Activated T-cell treated with anti-CD3 and anti-CD28 coated beads, Interleukin-2, amount 50 U/mL, for 24 hours (primary cell): ENCODE measurements at regions not wholly inside any gene's neighbourhood (a gene's known extent, or its start where the extent isn't known, plus 50 kb on each side); places are given as distances from the start of the nearest gene placed in this dataset.

Experiments used
- DNase-seq: peaks from one replicate; pipeline ENCODE4 v3.0.0-alpha.2; 2020
- H3K27ac Mint-ChIP-seq: 2 replicates; pipeline ENCODE4 v1.8.0; 2020; ENCODE audit warnings: mild to moderate bottlenecking, mixed read lengths
- H3K27me3 Mint-ChIP-seq: 2 replicates; pipeline ENCODE4 v1.8.0; 2020; ENCODE audit warnings: mixed read lengths
- H3K36me3 Mint-ChIP-seq: 2 replicates; pipeline ENCODE4 v1.8.0; 2020; ENCODE audit warnings: low read depth, mixed read lengths
- H3K4me1 Mint-ChIP-seq: 2 replicates; pipeline ENCODE4 v1.8.0; 2020; ENCODE audit warnings: low read depth, mixed read lengths
- H3K4me3 Mint-ChIP-seq: 2 replicates; pipeline ENCODE4 v1.8.0; 2020; ENCODE audit warnings: mild to moderate bottlenecking, moderate library complexity, mixed read lengths
- H3K9me3 Mint-ChIP-seq: 2 replicates; pipeline ENCODE4 v1.8.0; 2020; ENCODE audit warnings: mixed read lengths

DNA sequence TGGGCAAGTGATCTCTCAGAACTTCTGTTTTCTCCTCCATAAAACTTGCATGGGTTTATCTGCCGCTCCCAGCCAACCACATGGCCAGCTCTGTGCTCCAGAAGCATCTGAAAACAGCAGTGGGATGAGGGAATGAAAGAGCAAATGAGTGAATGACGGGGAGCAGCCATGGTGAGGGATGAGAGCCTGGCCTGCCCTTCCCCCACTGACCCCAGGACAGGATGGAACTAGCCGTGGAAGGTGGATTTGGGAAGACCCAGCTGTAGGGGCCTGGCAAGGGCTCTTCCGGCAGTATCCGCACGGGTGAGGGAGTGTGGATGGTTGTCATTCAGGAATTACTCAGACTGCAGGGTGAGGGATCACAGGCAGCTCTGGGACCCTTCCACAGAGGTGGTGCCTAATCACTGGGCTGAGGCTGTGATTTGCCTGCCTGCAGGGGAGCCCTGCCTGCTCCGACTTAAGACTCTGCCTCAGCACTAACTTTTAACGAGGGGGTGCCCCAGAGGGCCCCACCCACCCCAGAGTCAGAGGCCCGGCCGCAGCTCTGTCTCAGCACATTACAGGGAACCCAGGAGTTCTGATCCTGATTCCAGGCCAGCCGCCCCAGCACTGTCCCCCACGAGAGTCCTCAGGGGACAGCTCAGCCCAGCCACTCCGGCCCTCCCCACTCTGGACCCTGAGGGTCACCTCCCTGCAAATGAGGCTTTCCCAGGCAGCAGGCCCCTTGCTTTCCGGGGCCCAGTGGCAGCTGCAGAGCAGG is 136.8 kb upstream of the C14orf180 start:
- H3K27ac Mint-ChIP-seq, result no peak overlapping the region
- peaks cover 11% of the 10 kb centered on the region for H3K27me3 Mint-ChIP-seq
- no peak overlapping the region for H3K4me3 Mint-ChIP-seq
- no peaks in the 10 kb centered on the region for H3K4me1 Mint-ChIP-seq
- no peaks in the 10 kb centered on the region for H3K9me3 Mint-ChIP-seq
- peak; percentile 16 for DNase-seq
- no peaks in the 10 kb centered on the region for H3K36me3 Mint-ChIP-seq

GRCh38 chr14:104443391-104444158 is 136.0 kb upstream of the C14orf180 start:
- H3K27me3 Mint-ChIP-seq, result peaks cover 19% of the 10 kb centered on the region
- peak; percentile 23 for DNase-seq
- H3K27ac Mint-ChIP-seq, result peak overlapping the region; percentile 47
- no peaks in the 10 kb centered on the region for H3K36me3 Mint-ChIP-seq
- no peak overlapping the region for H3K4me3 Mint-ChIP-seq
- H3K9me3 Mint-ChIP-seq, result peaks cover 5% of the 10 kb centered on the region
- no peaks in the 10 kb centered on the region for H3K4me1 Mint-ChIP-seq

DNA sequence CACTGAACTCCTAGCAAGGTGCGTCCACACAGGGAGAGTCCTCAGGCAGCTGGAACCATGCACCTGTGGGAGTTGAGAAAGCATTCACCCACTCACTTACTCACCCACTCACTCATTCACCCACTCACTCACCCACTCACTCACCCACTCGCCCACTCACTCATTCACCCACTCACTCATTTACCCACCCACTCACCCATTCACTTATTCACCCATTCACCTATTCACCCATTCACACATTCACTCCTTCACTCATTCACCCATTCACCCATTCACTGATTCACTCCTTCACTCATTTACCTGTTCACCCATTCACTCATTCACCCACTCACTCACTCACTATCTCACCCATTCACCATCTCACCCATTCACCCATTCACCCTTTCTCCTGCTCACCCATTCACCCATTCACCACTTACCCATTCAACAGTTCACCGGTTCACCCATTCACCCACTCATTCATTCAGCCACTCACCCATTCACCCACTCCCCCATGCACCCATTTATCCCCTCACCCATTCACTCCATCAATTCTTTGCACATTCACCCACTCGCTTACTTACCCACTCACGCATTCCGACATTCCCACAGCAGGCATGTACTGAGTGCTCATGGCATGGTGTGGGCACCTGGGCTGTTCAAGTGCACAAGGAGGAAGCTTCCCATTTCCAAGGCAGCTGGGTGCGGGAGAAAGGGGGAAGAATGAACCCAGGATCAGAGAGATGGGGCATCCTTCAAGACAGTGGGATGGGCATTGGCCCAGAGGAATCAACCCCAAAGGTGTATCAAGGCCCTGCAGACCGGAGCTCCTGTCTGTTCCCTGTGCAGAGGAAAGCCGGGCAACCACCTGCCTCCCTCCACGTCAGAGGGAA is 135.2 kb upstream of the C14orf180 start:
- no peaks in the 10 kb centered on the region for H3K4me1 Mint-ChIP-seq
- H3K27me3 Mint-ChIP-seq, result peaks cover 23% of the 10 kb centered on the region
- H3K9me3 Mint-ChIP-seq, result peaks cover 9% of the 10 kb centered on the region
- no peaks in the 10 kb centered on the region for H3K36me3 Mint-ChIP-seq
- H3K27ac Mint-ChIP-seq, result peak overlapping the region; percentile 47
- no peak for DNase-seq
- no peak overlapping the region for H3K4me3 Mint-ChIP-seq

GRCh38 chr14:104445086-104445485 is 134.5 kb upstream of the C14orf180 start:
- H3K4me1 Mint-ChIP-seq, result no peaks in the 10 kb centered on the region
- H3K9me3 Mint-ChIP-seq, result peaks cover 9% of the 10 kb centered on the region
- H3K27ac Mint-ChIP-seq, result no peak overlapping the region
- H3K36me3 Mint-ChIP-seq, result no peaks in the 10 kb centered on the region
- no peak overlapping the region for H3K4me3 Mint-ChIP-seq
- peaks cover 24% of the 10 kb centered on the region for H3K27me3 Mint-ChIP-seq
- DNase-seq, result no peak

GRCh38 chr14:104445832-104446381 is 133.7 kb upstream of the C14orf180 start:
- Mint-ChIP-seq H3K4me1 (no peaks in the 10 kb centered on the region), H3K9me3 (peaks cover 9% of the 10 kb centered on the region), H3K4me3 (no peak overlapping the region), H3K36me3 (no peaks in the 10 kb centered on the region), H3K27ac (no peak overlapping the region), H3K27me3 (peaks cover 31% of the 10 kb centered on the region)
- DNase-seq, result no peak

DNA sequence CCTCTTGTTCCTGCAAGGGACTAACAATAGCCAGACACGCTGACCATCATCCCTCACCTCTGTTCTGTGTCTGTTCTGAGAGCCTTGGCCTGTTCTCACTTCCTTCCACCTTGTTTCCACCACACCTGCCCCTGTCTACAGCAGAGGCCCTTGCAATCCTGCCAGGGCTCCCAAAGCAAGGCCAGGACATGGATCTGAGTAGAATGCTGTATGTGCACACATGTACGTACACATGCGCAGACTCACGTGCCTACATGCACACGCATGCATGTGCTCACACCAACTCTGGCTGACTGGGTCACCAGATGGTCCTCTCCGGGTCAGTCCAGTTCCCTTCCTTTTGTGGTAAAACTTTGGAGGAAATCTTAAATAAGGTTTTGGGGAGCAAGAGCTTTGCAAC is 133.0 kb upstream of the C14orf180 start:
- Mint-ChIP-seq H3K27me3 (peaks cover 31% of the 10 kb centered on the region), H3K4me1 (no peaks in the 10 kb centered on the region), H3K27ac (no peak overlapping the region), H3K4me3 (no peak overlapping the region), H3K36me3 (no peaks in the 10 kb centered on the region), H3K9me3 (peaks cover 9% of the 10 kb centered on the region)
- no peak for DNase-seq

- Mint-ChIP-seq H3K4me1 (no peaks in the 10 kb centered on the region), H3K27me3 (peaks cover 34% of the 10 kb centered on the region), H3K9me3 (peaks cover 9% of the 10 kb centered on the region), H3K4me3 (no peak overlapping the region), H3K27ac (no peak overlapping the region), H3K36me3 (no peaks in the 10 kb centered on the region)
- no peak for DNase-seq
Observed at GRCh38 chr14:104447750-104448149, 131.8 kb upstream of the C14orf180 start.

GRCh38 chr14:104448321-104448720 is 131.2 kb upstream of the C14orf180 start:
- Mint-ChIP-seq H3K9me3 (peaks cover 9% of the 10 kb centered on the region), H3K36me3 (no peaks in the 10 kb centered on the region), H3K4me1 (no peaks in the 10 kb centered on the region), H3K27ac (no peak overlapping the region), H3K4me3 (no peak overlapping the region), H3K27me3 (peaks cover 38% of the 10 kb centered on the region)
- DNase-seq, result no peak

- no peak overlapping the region for H3K27ac Mint-ChIP-seq
- H3K4me3 Mint-ChIP-seq, result no peak overlapping the region
- no peaks in the 10 kb centered on the region for H3K4me1 Mint-ChIP-seq
- H3K36me3 Mint-ChIP-seq, result no peaks in the 10 kb centered on the region
- H3K9me3 Mint-ChIP-seq, result peaks cover 9% of the 10 kb centered on the region
- no peak for DNase-seq
- H3K27me3 Mint-ChIP-seq, result peaks cover 38% of the 10 kb centered on the region
Observed at GRCh38 chr14:104448721-104449120, 130.8 kb upstream of the C14orf180 start.

GRCh38 chr14:104450811-104451401 is 128.7 kb upstream of the C14orf180 start:
- no peaks in the 10 kb centered on the region for H3K36me3 Mint-ChIP-seq
- H3K27me3 Mint-ChIP-seq, result peaks cover 43% of the 10 kb centered on the region
- H3K4me1 Mint-ChIP-seq, result no peaks in the 10 kb centered on the region
- no peak overlapping the region for H3K27ac Mint-ChIP-seq
- H3K9me3 Mint-ChIP-seq, result peaks cover 9% of the 10 kb centered on the region
- H3K4me3 Mint-ChIP-seq, result no peak overlapping the region
- peak; percentile 13 for DNase-seq

- peaks cover 9% of the 10 kb centered on the region for H3K9me3 Mint-ChIP-seq
- H3K27me3 Mint-ChIP-seq, result peaks cover 42% of the 10 kb centered on the region
- no peak overlapping the region for H3K4me3 Mint-ChIP-seq
- no peak for DNase-seq
- no peaks in the 10 kb centered on the region for H3K4me1 Mint-ChIP-seq
- H3K27ac Mint-ChIP-seq, result no peak overlapping the region
- H3K36me3 Mint-ChIP-seq, result no peaks in the 10 kb centered on the region
Observed at GRCh38 chr14:104451474-104451873, 128.1 kb upstream of the C14orf180 start.

DNA sequence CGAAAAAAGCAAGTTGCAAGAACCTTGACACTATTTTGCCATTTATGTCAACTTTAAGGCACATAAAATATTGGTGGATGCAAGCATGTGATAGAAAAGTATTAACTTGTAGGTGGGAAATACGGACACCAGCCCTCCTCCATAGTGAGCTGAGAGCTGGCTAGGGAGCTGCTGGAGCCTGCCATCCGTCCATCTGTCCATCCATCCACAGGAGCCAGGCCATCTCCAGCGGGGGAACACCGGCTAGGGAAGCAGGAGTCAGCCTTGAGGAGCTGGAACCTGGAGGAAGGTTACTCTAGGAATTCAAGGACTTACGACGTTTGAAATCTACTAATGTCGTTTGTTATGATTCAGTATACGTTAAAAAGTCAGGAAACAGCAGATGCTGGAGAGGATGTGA is 120.7 kb upstream of the C14orf180 start:
- Mint-ChIP-seq H3K4me3 (no peak overlapping the region), H3K4me1 (no peaks in the 10 kb centered on the region), H3K27me3 (peaks cover 55% of the 10 kb centered on the region), H3K9me3 (no peaks in the 10 kb centered on the region), H3K27ac (no peak overlapping the region), H3K36me3 (no peaks in the 10 kb centered on the region)
- DNase-seq, result no peak

- no peak for DNase-seq
- Mint-ChIP-seq H3K9me3 (no peaks in the 10 kb centered on the region), H3K4me3 (no peak overlapping the region), H3K27me3 (peaks cover 61% of the 10 kb centered on the region), H3K4me1 (no peaks in the 10 kb centered on the region), H3K36me3 (no peaks in the 10 kb centered on the region), H3K27ac (no peak overlapping the region)
Observed at GRCh38 chr14:104460791-104461651, 118.5 kb upstream of the C14orf180 start.
